Lower lobe of right lung (tissue), 2 donors: ENCODE measurements at regions not wholly inside any gene's neighbourhood (a gene's known extent, or its start where the extent isn't known, plus 50 kb on each side); places are given as distances from the start of the nearest gene placed in this dataset.
"Not testable (repeated sequence)": the region's sequence is repeated elsewhere in the genome, so short reads cannot be mapped to it uniquely, and the experiment has no call there.

Source experiments
- ATAC-seq, 2 donors: fragments of 200-7000 bp; cut with Tn5 transposase; one replicate each; pipeline ENCODE4 v1.9.1; 2020 to 2022; ENCODE audit warnings: mild to moderate bottlenecking in 2 of 2, moderate library complexity in 2 of 2
- DNase-seq: peaks from one replicate; pipeline ENCODE4 v3.0.0-alpha.2; 2020
- H3K27ac ChIP-seq: fragments of 200-600 bp; one replicate; pipeline ENCODE4 v1.8.0; 2022
- H3K27me3 ChIP-seq: fragments of 200-600 bp; one replicate; pipeline ENCODE4 v1.8.0; 2022; ENCODE audit warnings: low read depth
- H3K36me3 ChIP-seq: fragments of 200-600 bp; one replicate; pipeline ENCODE4 v1.8.0; 2022; ENCODE audit warnings: mild to moderate bottlenecking
- H3K4me1 ChIP-seq: fragments of 200-600 bp; one replicate; pipeline ENCODE4 v1.8.0; 2022
- H3K4me3 ChIP-seq: fragments of 200-600 bp; one replicate; pipeline ENCODE4 v1.8.0; 2022; ENCODE audit warnings: mild to moderate bottlenecking
- H3K9me3 ChIP-seq: fragments of 200-600 bp; one replicate; pipeline ENCODE4 v1.8.0; 2022
- intact Hi-C: fragments of 100-400 bp; cut with DNase I; formaldehyde crosslinking; loops from one replicate; pipeline ENCODE4 v1.11.0; 2022
- TF ChIP-seq, protein P1 (sequence below): fragments of 200-600 bp; IDR thresholded peaks from one replicate; pipeline ENCODE4 v1.8.0; 2022; ENCODE audit warnings: antibody characterized with exemption, mild to moderate bottlenecking
- donor health status: DM: no; HTN: yes; CAD: no; lungs with severe emphysema.

DNA sequence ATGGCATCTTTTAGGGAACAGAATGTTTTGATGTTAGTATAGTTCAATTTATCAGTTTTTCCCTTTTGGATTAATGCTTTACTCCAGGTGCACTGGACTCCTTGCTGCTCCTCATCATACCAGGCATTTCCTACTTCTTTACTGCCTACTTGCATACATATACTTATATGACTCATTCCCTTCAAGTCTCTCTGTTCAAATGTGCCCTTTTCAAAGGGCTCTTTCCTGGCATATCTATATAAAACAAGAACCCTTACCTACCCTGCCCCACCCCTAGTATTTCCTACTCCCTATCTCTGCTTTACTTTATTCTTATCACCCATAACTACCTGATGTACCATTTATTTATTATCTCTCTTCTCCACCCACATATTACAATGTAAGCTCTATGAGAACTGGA is 90.6 kb downstream of the CAPZA3 start:
- DNase-seq (no peak), ATAC-seq (no peak)
- no peaks in the 10 kb centered on the region for H3K27me3 ChIP-seq
- peaks cover 8% of the 10 kb centered on the region for H3K9me3 ChIP-seq
- no peaks in the 10 kb centered on the region for H3K4me1 ChIP-seq
- no peak overlapping the region for H3K27ac ChIP-seq
- intact Hi-C loops = no loop called here
- H3K36me3 ChIP-seq = no peaks in the 10 kb centered on the region
- no peak overlapping the region for H3K4me3 ChIP-seq
- TF ChIP-seq, protein P1, sequence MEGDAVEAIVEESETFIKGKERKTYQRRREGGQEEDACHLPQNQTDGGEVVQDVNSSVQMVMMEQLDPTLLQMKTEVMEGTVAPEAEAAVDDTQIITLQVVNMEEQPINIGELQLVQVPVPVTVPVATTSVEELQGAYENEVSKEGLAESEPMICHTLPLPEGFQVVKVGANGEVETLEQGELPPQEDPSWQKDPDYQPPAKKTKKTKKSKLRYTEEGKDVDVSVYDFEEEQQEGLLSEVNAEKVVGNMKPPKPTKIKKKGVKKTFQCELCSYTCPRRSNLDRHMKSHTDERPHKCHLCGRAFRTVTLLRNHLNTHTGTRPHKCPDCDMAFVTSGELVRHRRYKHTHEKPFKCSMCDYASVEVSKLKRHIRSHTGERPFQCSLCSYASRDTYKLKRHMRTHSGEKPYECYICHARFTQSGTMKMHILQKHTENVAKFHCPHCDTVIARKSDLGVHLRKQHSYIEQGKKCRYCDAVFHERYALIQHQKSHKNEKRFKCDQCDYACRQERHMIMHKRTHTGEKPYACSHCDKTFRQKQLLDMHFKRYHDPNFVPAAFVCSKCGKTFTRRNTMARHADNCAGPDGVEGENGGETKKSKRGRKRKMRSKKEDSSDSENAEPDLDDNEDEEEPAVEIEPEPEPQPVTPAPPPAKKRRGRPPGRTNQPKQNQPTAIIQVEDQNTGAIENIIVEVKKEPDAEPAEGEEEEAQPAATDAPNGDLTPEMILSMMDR = no peak

DNA sequence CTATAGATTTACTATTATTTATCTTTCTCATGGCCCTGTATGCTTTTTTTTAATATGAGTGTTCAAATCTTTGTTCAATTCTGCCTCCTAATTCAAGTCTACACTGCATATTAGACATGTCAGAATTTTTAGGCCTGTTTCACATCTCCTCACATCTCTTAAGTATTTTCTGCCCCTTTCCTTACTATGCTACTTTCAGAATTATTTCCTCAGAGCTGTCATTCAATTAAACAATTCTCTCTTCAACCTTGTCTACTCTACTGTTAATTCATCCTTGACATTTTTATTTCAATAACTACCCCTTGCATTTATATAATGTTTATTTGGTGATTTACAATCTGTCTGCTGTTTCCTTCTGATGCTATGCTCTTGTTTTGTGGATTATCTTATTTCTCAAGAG is 91.1 kb downstream of the CAPZA3 start:
- TF ChIP-seq, protein P1 = no peak
- ATAC-seq (no peak), DNase-seq (no peak)
- Histone ChIP-seq H3K9me3 (peaks cover 8% of the 10 kb centered on the region), H3K27ac (no peak overlapping the region), H3K36me3 (no peaks in the 10 kb centered on the region), H3K4me1 (no peaks in the 10 kb centered on the region), H3K27me3 (no peaks in the 10 kb centered on the region), H3K4me3 (no peak overlapping the region)
- intact Hi-C loops = no loop called here

DNA sequence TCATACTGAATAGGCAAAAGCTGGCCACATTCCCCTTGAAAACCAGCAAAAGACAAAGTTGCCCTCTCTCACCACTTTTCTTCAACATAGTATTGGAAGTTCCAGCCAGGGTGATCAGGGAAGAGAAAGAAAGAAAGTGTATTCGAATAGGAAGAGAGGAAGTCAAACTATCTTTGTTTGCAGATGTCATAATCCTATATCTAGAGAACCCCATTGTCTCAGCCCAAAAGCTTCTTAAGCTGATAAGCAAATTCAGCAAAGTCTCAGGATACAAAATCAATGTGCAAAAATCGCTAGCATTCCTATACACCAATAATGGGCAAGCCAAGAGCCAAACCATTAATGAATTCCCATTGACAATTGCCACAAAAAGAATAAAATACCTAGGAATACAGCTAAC is 95.0 kb downstream of the CAPZA3 start:
- H3K4me1 ChIP-seq, H3K36me3 ChIP-seq, intact Hi-C loops, H3K27ac ChIP-seq, H3K9me3 ChIP-seq, DNase-seq, H3K4me3 ChIP-seq, H3K27me3 ChIP-seq, ATAC-seq: not testable (repeated sequence)

DNA sequence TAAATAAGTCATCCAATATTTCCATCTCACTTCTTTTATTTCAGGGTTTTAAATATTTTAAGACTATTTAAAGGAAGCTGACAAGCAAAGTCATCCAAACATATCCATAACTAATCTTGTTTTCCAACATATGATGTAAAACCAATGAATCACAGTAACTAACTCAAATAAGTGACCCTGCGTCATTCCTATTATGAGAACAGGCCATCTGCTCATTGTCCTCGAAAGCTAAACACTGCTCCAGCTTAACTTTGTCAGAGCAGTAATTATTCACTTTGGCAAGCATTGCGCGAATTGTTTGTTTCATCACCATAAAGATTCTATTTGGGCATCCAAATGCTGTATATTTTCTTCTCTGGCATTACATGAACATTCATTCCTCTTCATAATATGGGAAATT is 99.1 kb downstream of the CAPZA3 start:
- H3K27ac ChIP-seq = no peak overlapping the region
- H3K27me3 ChIP-seq = no peaks in the 10 kb centered on the region

DNA sequence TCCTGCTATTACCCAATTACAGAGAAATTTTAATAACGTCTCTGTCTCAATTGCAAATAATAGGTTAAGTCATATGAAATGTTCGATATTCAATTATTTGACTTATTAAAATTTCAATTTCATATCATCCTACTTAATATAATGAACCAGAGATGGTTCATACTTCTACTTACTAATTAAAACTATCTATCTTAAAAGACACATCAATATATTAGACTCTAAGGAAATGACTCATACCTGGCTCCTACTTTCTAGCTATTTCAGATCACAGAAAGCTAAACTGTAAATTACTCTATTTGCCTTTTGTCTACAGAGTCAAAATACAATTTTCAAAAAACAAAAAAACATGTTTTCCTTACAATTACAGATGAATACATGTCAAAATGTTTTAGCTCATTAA is 99.6 kb downstream of the CAPZA3 start:
- H3K27me3 ChIP-seq = no peaks in the 10 kb centered on the region
- intact Hi-C loops = no loop called here
- H3K36me3 ChIP-seq = no peaks in the 10 kb centered on the region
- TF ChIP-seq, protein P1 = no peak
- H3K9me3 ChIP-seq = no peaks in the 10 kb centered on the region
- H3K4me1 ChIP-seq = no peaks in the 10 kb centered on the region
- DNase-seq = no peak
- H3K4me3 ChIP-seq = no peak overlapping the region
- H3K27ac ChIP-seq = no peak overlapping the region
- no peak for ATAC-seq

More for the DNA sequence above, 99.1 kb downstream of the CAPZA3 start:
- H3K9me3 ChIP-seq = no peaks in the 10 kb centered on the region
- H3K4me1 ChIP-seq = no peaks in the 10 kb centered on the region
- no peak overlapping the region for H3K4me3 ChIP-seq
- no peak for ATAC-seq
- TF ChIP-seq, protein P1 = no peak
- no peaks in the 10 kb centered on the region for H3K36me3 ChIP-seq
- intact Hi-C loops = no loop called here
- DNase-seq = no peak

DNA sequence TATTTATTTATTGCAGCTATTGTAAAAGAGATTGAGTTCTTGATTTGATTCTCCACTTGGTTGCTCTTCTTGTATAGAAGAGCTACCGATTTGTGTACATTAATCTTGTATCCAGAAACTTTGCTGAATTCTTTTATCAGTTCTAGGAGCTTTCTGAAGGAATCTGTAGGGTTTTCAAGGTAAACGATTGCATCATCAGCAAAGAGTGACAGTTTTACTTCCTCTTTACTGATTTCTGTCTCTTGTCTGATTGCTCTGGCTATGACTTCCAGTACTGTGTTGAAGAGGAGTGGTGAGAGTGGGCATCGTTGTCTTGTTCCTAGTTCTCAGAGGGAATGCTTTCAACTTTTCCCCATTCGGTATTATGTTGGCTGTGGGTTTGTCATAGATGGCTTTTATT is 103.1 kb downstream of the CAPZA3 start:
- intact Hi-C loops, ATAC-seq: not testable (repeated sequence)

DNA sequence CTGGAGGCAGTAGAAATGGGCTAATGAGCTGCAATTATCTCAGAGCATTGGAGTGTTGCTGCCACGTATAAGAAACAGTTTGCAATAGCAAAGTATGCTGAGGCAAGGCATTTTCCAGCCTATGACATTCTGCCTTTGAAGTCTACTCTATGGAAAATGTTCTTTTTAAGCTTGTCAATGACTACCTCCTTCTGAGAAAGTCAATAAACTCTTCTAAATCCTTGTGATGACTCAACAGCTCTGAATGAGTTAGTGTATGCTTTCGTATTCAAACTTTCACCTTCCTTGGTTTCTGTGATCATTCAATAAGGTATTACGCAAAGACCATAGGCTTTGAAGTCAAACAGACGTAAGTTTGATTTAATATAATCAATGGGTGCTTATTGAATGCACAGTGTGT is 111.2 kb downstream of the CAPZA3 start:
- Histone ChIP-seq H3K27ac (no peak overlapping the region), H3K36me3 (no peaks in the 10 kb centered on the region), H3K27me3 (no peaks in the 10 kb centered on the region), H3K4me3 (no peak overlapping the region), H3K4me1 (no peaks in the 10 kb centered on the region), H3K9me3 (no peaks in the 10 kb centered on the region)
- TF ChIP-seq, protein P1 = no peak
- ATAC-seq (peak; percentile 58 to 86), DNase-seq (no peak)
- intact Hi-C loops = no loop called here

More for the DNA sequence above, 103.1 kb downstream of the CAPZA3 start:
- not testable (repeated sequence) for H3K27ac ChIP-seq, H3K4me1 ChIP-seq, H3K4me3 ChIP-seq, H3K9me3 ChIP-seq, H3K27me3 ChIP-seq, H3K36me3 ChIP-seq, DNase-seq
